Activated B cell treated with CpG ODN at 0.5 μM for 24 hours (primary cell): ENCODE measurements at regions not wholly inside any gene's neighbourhood (a gene's known extent, or its start where the extent isn't known, plus 50 kb on each side); places are given as distances from the start of the nearest gene placed in this dataset.
"Not testable (repeated sequence)": the region's sequence is repeated elsewhere in the genome, so short reads cannot be mapped to it uniquely, and the experiment has no call there.

Source experiments
- ATAC-seq: fragments of 200-7000 bp; cut with Tn5 transposase; one replicate; pipeline ENCODE4 v1.10.0; 2021; ENCODE audit warnings: low read depth, mild to moderate bottlenecking, moderate library complexity
- CTCF ChIA-PET: fragments of 350-600 bp; sonication (Branson Sonifier 250); formaldehyde crosslinking; loops from one replicate; lab custom pipeline; 2021; ENCODE audit warnings: antibody characterized with exemption; lab: Charles Lee
- POLR2A ChIA-PET: fragments of 350-600 bp; sonication (Branson Sonifier 250); formaldehyde crosslinking; loops from one replicate; lab custom pipeline; 2021; ENCODE audit warnings: antibody characterized with exemption; lab: Charles Lee
- DNase-seq: peaks from one replicate; pipeline ENCODE4 v3.0.0; 2022
- H3K27ac Mint-ChIP-seq: one replicate; pipeline ENCODE4 v1.8.0; 2020; ENCODE audit warnings: mixed read lengths
- H3K27me3 Mint-ChIP-seq: one replicate; pipeline ENCODE4 v1.8.0; 2021; ENCODE audit warnings: mixed read lengths
- H3K36me3 Mint-ChIP-seq: one replicate; pipeline ENCODE4 v1.8.0; 2021; ENCODE audit warnings: low read depth, mixed read lengths
- H3K4me1 Mint-ChIP-seq: one replicate; pipeline ENCODE4 v1.8.0; 2021; ENCODE audit warnings: mixed read lengths
- H3K4me3 Mint-ChIP-seq: one replicate; pipeline ENCODE4 v1.8.0; 2020; ENCODE audit warnings: mild to moderate bottlenecking, mixed read lengths
- H3K9me3 Mint-ChIP-seq: one replicate; pipeline ENCODE4 v1.8.0; 2020; ENCODE audit warnings: mixed read lengths
- intact Hi-C: fragments of 100-400 bp; cut with micrococcal nuclease; formaldehyde crosslinking; loops from one replicate; pipeline ENCODE4 v1.15.1; 2024
- TF ChIP-seq, protein P1 (sequence below): fragments of 200-600 bp; IDR thresholded peaks from one replicate; pipeline ENCODE4 v1.8.0; 2022; ENCODE audit warnings: antibody characterized with exemption, mild to moderate bottlenecking

DNA sequence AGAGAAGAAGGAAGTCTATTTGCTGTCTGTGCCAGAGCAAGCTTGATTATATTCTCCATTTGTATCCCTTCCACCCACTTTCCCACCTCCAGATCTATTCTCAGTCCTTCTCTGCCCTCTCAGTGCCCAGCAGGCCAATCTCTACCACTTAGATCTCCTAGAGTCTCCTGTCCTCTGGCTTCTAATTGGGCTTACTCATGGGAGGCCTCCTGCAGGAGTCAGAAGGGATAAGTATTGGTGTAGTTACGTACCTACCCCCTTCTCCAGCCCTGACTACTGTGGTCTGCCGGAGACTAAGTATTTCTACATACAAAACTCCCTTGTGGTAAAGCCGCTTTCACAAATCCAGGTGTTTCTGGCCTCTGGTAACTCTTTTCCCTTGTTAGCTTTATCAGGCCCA is 221.2 kb downstream of the PTGER3 start:
- TF ChIP-seq, protein P1, sequence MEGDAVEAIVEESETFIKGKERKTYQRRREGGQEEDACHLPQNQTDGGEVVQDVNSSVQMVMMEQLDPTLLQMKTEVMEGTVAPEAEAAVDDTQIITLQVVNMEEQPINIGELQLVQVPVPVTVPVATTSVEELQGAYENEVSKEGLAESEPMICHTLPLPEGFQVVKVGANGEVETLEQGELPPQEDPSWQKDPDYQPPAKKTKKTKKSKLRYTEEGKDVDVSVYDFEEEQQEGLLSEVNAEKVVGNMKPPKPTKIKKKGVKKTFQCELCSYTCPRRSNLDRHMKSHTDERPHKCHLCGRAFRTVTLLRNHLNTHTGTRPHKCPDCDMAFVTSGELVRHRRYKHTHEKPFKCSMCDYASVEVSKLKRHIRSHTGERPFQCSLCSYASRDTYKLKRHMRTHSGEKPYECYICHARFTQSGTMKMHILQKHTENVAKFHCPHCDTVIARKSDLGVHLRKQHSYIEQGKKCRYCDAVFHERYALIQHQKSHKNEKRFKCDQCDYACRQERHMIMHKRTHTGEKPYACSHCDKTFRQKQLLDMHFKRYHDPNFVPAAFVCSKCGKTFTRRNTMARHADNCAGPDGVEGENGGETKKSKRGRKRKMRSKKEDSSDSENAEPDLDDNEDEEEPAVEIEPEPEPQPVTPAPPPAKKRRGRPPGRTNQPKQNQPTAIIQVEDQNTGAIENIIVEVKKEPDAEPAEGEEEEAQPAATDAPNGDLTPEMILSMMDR: no peak
- Mint-ChIP-seq H3K27me3 (no peaks in the 10 kb centered on the region), H3K4me3 (no peak overlapping the region), H3K4me1 (no peaks in the 10 kb centered on the region), H3K36me3 (no peaks in the 10 kb centered on the region), H3K27ac (no peak overlapping the region), H3K9me3 (peaks cover 4% of the 10 kb centered on the region)
- POLR2A ChIA-PET: no interaction called here
- intact Hi-C loops: no loop called here
- DNase-seq: no peak
- no peak for ATAC-seq
- CTCF ChIA-PET: no interaction called here

DNA sequence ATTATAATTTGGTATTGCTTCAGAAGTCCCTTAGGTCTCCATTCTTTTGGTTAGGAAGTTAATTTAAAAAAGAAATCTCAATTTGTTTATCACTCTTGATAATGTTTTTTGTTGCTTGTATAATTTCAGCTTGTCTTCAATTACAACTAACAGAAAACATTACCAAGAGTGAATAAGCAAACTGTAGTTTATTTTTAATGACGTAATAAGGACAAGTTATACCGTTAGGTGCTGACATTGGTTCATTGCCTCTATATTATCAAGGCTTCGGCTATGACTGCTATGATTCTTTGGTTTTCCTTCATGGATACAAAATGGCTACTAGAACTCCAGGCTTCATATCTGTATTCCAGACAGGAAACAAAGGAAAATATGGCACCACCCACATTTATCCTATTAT is 220.6 kb downstream of the PTGER3 start:
- no peak overlapping the region for H3K27ac Mint-ChIP-seq
- DNase-seq (no peak), ATAC-seq (no peak)
- no peaks in the 10 kb centered on the region for H3K36me3 Mint-ChIP-seq
- H3K9me3 Mint-ChIP-seq: peaks cover 4% of the 10 kb centered on the region
- no peaks in the 10 kb centered on the region for H3K27me3 Mint-ChIP-seq
- H3K4me1 Mint-ChIP-seq: no peaks in the 10 kb centered on the region
- POLR2A ChIA-PET: no interaction called here
- no peak overlapping the region for H3K4me3 Mint-ChIP-seq
- CTCF ChIA-PET: no interaction called here
- TF ChIP-seq, protein P1: no peak
- intact Hi-C loops: no loop called here

GRCh38 chr1:70828177-70828576 is 219.4 kb downstream of the PTGER3 start:
- TF ChIP-seq, protein P1: no peak
- intact Hi-C loops: no loop called here
- H3K27ac Mint-ChIP-seq: no peak overlapping the region
- ATAC-seq (no peak), DNase-seq (no peak)
- H3K36me3 Mint-ChIP-seq: no peaks in the 10 kb centered on the region
- no peak overlapping the region for H3K4me3 Mint-ChIP-seq
- H3K9me3 Mint-ChIP-seq: peaks cover 6% of the 10 kb centered on the region
- ChIA-PET POLR2A (no interaction called here), CTCF (no interaction called here)
- H3K27me3 Mint-ChIP-seq: no peaks in the 10 kb centered on the region
- no peaks in the 10 kb centered on the region for H3K4me1 Mint-ChIP-seq

- H3K27me3 Mint-ChIP-seq, H3K4me1 Mint-ChIP-seq, CTCF ChIA-PET, H3K4me3 Mint-ChIP-seq, POLR2A ChIA-PET, ATAC-seq, intact Hi-C loops, DNase-seq, H3K27ac Mint-ChIP-seq, H3K36me3 Mint-ChIP-seq, H3K9me3 Mint-ChIP-seq: not testable (repeated sequence)
These were observed 213.3 kb downstream of the PTGER3 start for GRCh38 chr1:70834365-70834764.

GRCh38 chr1:70836456-70836855 is 211.2 kb downstream of the PTGER3 start:
- Mint-ChIP-seq H3K36me3 (no peaks in the 10 kb centered on the region), H3K27ac (no peak overlapping the region), H3K4me1 (no peaks in the 10 kb centered on the region), H3K4me3 (no peak overlapping the region), H3K27me3 (no peaks in the 10 kb centered on the region), H3K9me3 (peaks cover 6% of the 10 kb centered on the region)
- DNase-seq (no peak), ATAC-seq (no peak)
- intact Hi-C loops: no loop called here
- POLR2A ChIA-PET: interaction anchor here (0.7 kb wide), 1 partner anchor 16 kb away, joined by 5 read pairs; no protein-coding TSS in a partner anchor
- TF ChIP-seq, protein P1: no peak
- CTCF ChIA-PET: no interaction called here

- peaks cover 5% of the 10 kb centered on the region for H3K9me3 Mint-ChIP-seq
- intact Hi-C loops: no loop called here
- ATAC-seq (no peak), DNase-seq (no peak)
- H3K4me3 Mint-ChIP-seq: no peak overlapping the region
- TF ChIP-seq, protein P1: no peak
- H3K27me3 Mint-ChIP-seq: no peaks in the 10 kb centered on the region
- no peaks in the 10 kb centered on the region for H3K36me3 Mint-ChIP-seq
- H3K4me1 Mint-ChIP-seq: no peaks in the 10 kb centered on the region
- ChIA-PET POLR2A (no interaction called here), CTCF (no interaction called here)
- no peak overlapping the region for H3K27ac Mint-ChIP-seq
These were observed 207.2 kb downstream of the PTGER3 start for GRCh38 chr1:70840260-70840953.
